Esophagus (tissue), 2 donors: ENCODE measurements at regions not wholly inside any gene's neighbourhood (a gene's known extent, or its start where the extent isn't known, plus 50 kb on each side); places are given as distances from the start of the nearest gene placed in this dataset.

Source experiments
- H3K27ac ChIP-seq, 2 donors: one replicate each; pipeline ENCODE4 v1.5.1; 2013; ENCODE audit warnings: low read depth in 2 of 2, mild to moderate bottlenecking in 2 of 2, inconsistent platforms in 1 of 2, low read length in 1 of 2, moderate library complexity in 1 of 2
- H3K27me3 ChIP-seq, 2 donors: one replicate each; pipeline ENCODE4 v1.6.1; 2013; ENCODE audit warnings: low read length in 2 of 2, control low read depth in 1 of 2, mild to moderate bottlenecking in 1 of 2; ENCODE audit not compliant: insufficient read depth in 2 of 2, control insufficient read depth in 1 of 2
- H3K36me3 ChIP-seq, 2 donors: one replicate each; pipeline ENCODE4 v1.6.1; 2013; ENCODE audit warnings: low read length in 1 of 2; ENCODE audit not compliant: control insufficient read depth in 2 of 2, insufficient read depth in 2 of 2
- H3K4me1 ChIP-seq, 2 donors: one replicate each; pipeline ENCODE4 v1.6.1; 2013; ENCODE audit warnings: low read length in 1 of 2; ENCODE audit not compliant: control insufficient read depth in 2 of 2, insufficient read depth in 2 of 2
- H3K4me3 ChIP-seq, 2 donors: one replicate each; pipeline ENCODE4 v1.5.1; 2013; ENCODE audit warnings: low read length in 2 of 2, mild to moderate bottlenecking in 2 of 2, low read depth in 1 of 2, moderate library complexity in 1 of 2
- H3K9me3 ChIP-seq, 2 donors: one replicate each; pipeline ENCODE4 v1.6.1; 2013; ENCODE audit warnings: mild to moderate bottlenecking in 2 of 2, low read depth in 1 of 2, low read length in 1 of 2, moderate library complexity in 1 of 2; ENCODE audit not compliant: control insufficient read depth in 2 of 2, insufficient read depth in 1 of 2
- WGBS, 2 donors: extraction: QIAGEN DNeasy Blood & Tissue Kit; methylation state at CpG; one replicate each; pipeline ENCODE4 v1.1.7; 2013; 5-methylcytosine and 5-hydroxymethylcytosine counted together
- donor health status: healthy with polysubstance abuse.
- donor health status: Bipolar disorder and iron deficiency.

- H3K27me3 ChIP-seq = no peaks in the 10 kb centered on the region
- no peak overlapping the region for H3K27ac ChIP-seq
- 65 to 68% methylated on average over 3 of the region's 3 CpGs for WGBS, 2 donors
- H3K4me1 ChIP-seq = no peaks in the 10 kb centered on the region
- H3K36me3 ChIP-seq = no peaks in the 10 kb centered on the region
- no peak overlapping the region for H3K4me3 ChIP-seq
- H3K9me3 ChIP-seq = no peaks in the 10 kb centered on the region
Measured at GRCh38 chr2:63658176-63658968, 69.6 kb downstream of the MDH1 start.

- Histone ChIP-seq H3K4me1 (no peaks in the 10 kb centered on the region), H3K27me3 (no peaks in the 10 kb centered on the region), H3K4me3 (no peak overlapping the region), H3K36me3 (no peaks in the 10 kb centered on the region), H3K9me3 (no peaks in the 10 kb centered on the region), H3K27ac (no peak overlapping the region)
Measured at GRCh38 chr2:63660060-63660459, 71.3 kb downstream of the MDH1 start.

- H3K27me3 ChIP-seq = no peaks in the 10 kb centered on the region
- no peaks in the 10 kb centered on the region for H3K9me3 ChIP-seq
- no peak overlapping the region for H3K4me3 ChIP-seq
Measured at GRCh38 chr2:63661076-63661475, 72.3 kb downstream of the MDH1 start.

GRCh38 chr2:63662028-63662804 lies 73.5 kb downstream of the MDH1 start:
- H3K36me3 ChIP-seq = no peaks in the 10 kb centered on the region
- no peaks in the 10 kb centered on the region for H3K27me3 ChIP-seq
- H3K9me3 ChIP-seq = no peaks in the 10 kb centered on the region
- H3K27ac ChIP-seq = no peak overlapping the region
- no peaks in the 10 kb centered on the region for H3K4me1 ChIP-seq
- WGBS, 2 donors = 78 to 82% methylated on average over 3 of the region's 3 CpGs
- no peak overlapping the region for H3K4me3 ChIP-seq

More at GRCh38 chr2:63661076-63661475, 72.3 kb downstream of the MDH1 start:
- Histone ChIP-seq H3K36me3 (no peaks in the 10 kb centered on the region), H3K27ac (no peak overlapping the region), H3K4me1 (no peaks in the 10 kb centered on the region)

- Histone ChIP-seq H3K27me3 (no peaks in the 10 kb centered on the region), H3K4me1 (peaks cover 0 to 2% of the 10 kb centered on the region in 2 donors), H3K9me3 (no peaks in the 10 kb centered on the region), H3K36me3 (no peaks in the 10 kb centered on the region), H3K4me3 (no peak overlapping the region), H3K27ac (no peak overlapping the region)
- WGBS, 2 donors = 74 to 76% methylated on average over 3 of the region's 3 CpGs
Measured at GRCh38 chr2:63663013-63663864, 74.5 kb downstream of the MDH1 start.

GRCh38 chr2:63665091-63665490 lies 76.3 kb downstream of the MDH1 start:
- Histone ChIP-seq H3K27ac (no peak overlapping the region), H3K9me3 (no peaks in the 10 kb centered on the region), H3K36me3 (no peaks in the 10 kb centered on the region), H3K27me3 (no peaks in the 10 kb centered on the region), H3K4me1 (peaks cover 0 to 2% of the 10 kb centered on the region in 2 donors), H3K4me3 (no peak overlapping the region)
- WGBS, 2 donors = 46 to 58% methylated on average over 2 of the region's 2 CpGs

- Histone ChIP-seq H3K36me3 (no peaks in the 10 kb centered on the region), H3K27me3 (no peaks in the 10 kb centered on the region), H3K4me3 (no peak overlapping the region), H3K4me1 (peaks cover 0 to 2% of the 10 kb centered on the region in 2 donors), H3K27ac (no peak overlapping the region), H3K9me3 (no peaks in the 10 kb centered on the region)
- 38 to 66% methylated on average over 2 of the region's 2 CpGs for WGBS, 2 donors
Measured at GRCh38 chr2:63665846-63666475, 77.2 kb downstream of the MDH1 start.

GRCh38 chr2:63667132-63667700 lies 78.5 kb downstream of the MDH1 start:
- H3K36me3 ChIP-seq = no peaks in the 10 kb centered on the region
- H3K4me1 ChIP-seq = peaks cover 0 to 2% of the 10 kb centered on the region in 2 donors
- H3K27ac ChIP-seq = no peak overlapping the region
- H3K4me3 ChIP-seq = no peak overlapping the region
- no peaks in the 10 kb centered on the region for H3K9me3 ChIP-seq
- no peaks in the 10 kb centered on the region for H3K27me3 ChIP-seq
- WGBS, 2 donors = 50 to 61% methylated on average over 3 of the region's 3 CpGs

GRCh38 chr2:63668000-63668399 lies 79.2 kb downstream of the MDH1 start:
- Histone ChIP-seq H3K36me3 (no peaks in the 10 kb centered on the region), H3K27ac (no peak overlapping the region), H3K27me3 (no peaks in the 10 kb centered on the region), H3K4me3 (no peak overlapping the region), H3K4me1 (peaks cover 0 to 2% of the 10 kb centered on the region in 2 donors), H3K9me3 (no peaks in the 10 kb centered on the region)
- 39 to 48% methylated on average over 1 of the region's 1 CpG for WGBS, 2 donors
